Immature natural killer cell (primary cell): ENCODE measurements at regions not wholly inside any gene's neighbourhood (a gene's known extent, or its start where the extent isn't known, plus 50 kb on each side); places are given as distances from the start of the nearest gene placed in this dataset.
"Not testable (repeated sequence)": the region's sequence is repeated elsewhere in the genome, so short reads cannot be mapped to it uniquely, and the experiment has no call there.

ENCODE experiments used
- DNase-seq, 3 donors: peaks; one replicate each; pipeline ENCODE4 v3.0.0; 2022; ENCODE audit warnings: mixed read lengths in 1 of 3
- H3K27ac Mint-ChIP-seq, 6 donors: one replicate each; pipeline ENCODE4 v1.8.0; 2020; ENCODE audit warnings: mixed read lengths in 6 of 6, mild to moderate bottlenecking in 5 of 6, inconsistent platforms in 4 of 6, moderate library complexity in 3 of 6
- H3K27me3 Mint-ChIP-seq, 3 donors: one replicate each; pipeline ENCODE4 v1.8.0; 2020 to 2021; ENCODE audit warnings: low read depth in 3 of 3, mild to moderate bottlenecking in 3 of 3, mixed read lengths in 3 of 3, moderate library complexity in 3 of 3, inconsistent platforms in 1 of 3
- H3K36me3 Mint-ChIP-seq, 3 donors: one replicate each; pipeline ENCODE4 v1.8.0; 2020; ENCODE audit warnings: mixed read lengths in 3 of 3, inconsistent platforms in 2 of 3, mild to moderate bottlenecking in 2 of 3
- H3K4me1 Mint-ChIP-seq, 2 donors: one replicate each; pipeline ENCODE4 v1.8.0; 2020; ENCODE audit warnings: inconsistent platforms in 2 of 2, mild to moderate bottlenecking in 2 of 2, mixed read lengths in 2 of 2, moderate library complexity in 1 of 2
- H3K4me3 Mint-ChIP-seq, 5 donors: one replicate each; pipeline ENCODE4 v1.8.0; 2020; ENCODE audit warnings: mild to moderate bottlenecking in 5 of 5, mixed read lengths in 5 of 5, inconsistent platforms in 3 of 5, moderate library complexity in 3 of 5
- H3K9me3 Mint-ChIP-seq, 6 donors: one replicate each; pipeline ENCODE4 v1.8.0; 2020; ENCODE audit warnings: mild to moderate bottlenecking in 6 of 6, mixed read lengths in 6 of 6, inconsistent platforms in 4 of 6, moderate library complexity in 3 of 6

GRCh38 chr5:152105085-152105484 is 180.4 kb upstream of the GLRA1 start:
- H3K27me3 Mint-ChIP-seq, result peaks cover 2 to 15% (median 3%) of the 10 kb centered on the region in 3 donors
- H3K4me3 Mint-ChIP-seq, result no peak overlapping the region
- H3K4me1 Mint-ChIP-seq, result no peaks in the 10 kb centered on the region
- DNase-seq, result no peak
- peaks cover 0 to 4% (median 0%) of the 10 kb centered on the region in 6 donors for H3K9me3 Mint-ChIP-seq
- no peaks in the 10 kb centered on the region for H3K36me3 Mint-ChIP-seq
- no peak overlapping the region for H3K27ac Mint-ChIP-seq

- no peak overlapping the region for H3K27ac Mint-ChIP-seq
- no peaks in the 10 kb centered on the region for H3K4me1 Mint-ChIP-seq
- no peak overlapping the region for H3K4me3 Mint-ChIP-seq
- peaks cover 0 to 4% (median 0%) of the 10 kb centered on the region in 6 donors for H3K9me3 Mint-ChIP-seq
- peaks cover 2 to 13% (median 3%) of the 10 kb centered on the region in 3 donors for H3K27me3 Mint-ChIP-seq
- no peak for DNase-seq
- H3K36me3 Mint-ChIP-seq, result no peaks in the 10 kb centered on the region
Observed at GRCh38 chr5:152104211-152104610, 179.6 kb upstream of the GLRA1 start.

GRCh38 chr5:152102908-152103307 is 178.3 kb upstream of the GLRA1 start:
- not testable (repeated sequence) for H3K36me3 Mint-ChIP-seq, H3K27ac Mint-ChIP-seq, H3K4me1 Mint-ChIP-seq, H3K9me3 Mint-ChIP-seq, H3K4me3 Mint-ChIP-seq, DNase-seq
- peaks cover 2 to 10% (median 3%) of the 10 kb centered on the region in 3 donors for H3K27me3 Mint-ChIP-seq

GRCh38 chr5:152102057-152102456 is 177.4 kb upstream of the GLRA1 start:
- Mint-ChIP-seq H3K4me1 (no peaks in the 10 kb centered on the region), H3K36me3 (no peaks in the 10 kb centered on the region), H3K27me3 (peaks cover 2 to 9% (median 3%) of the 10 kb centered on the region in 3 donors)

GRCh38 chr5:152100462-152100861 is 175.8 kb upstream of the GLRA1 start:
- no peak for DNase-seq
- Mint-ChIP-seq H3K4me3 (no peak overlapping the region), H3K27ac (no peak overlapping the region), H3K9me3 (peaks cover 0 to 4% (median 0%) of the 10 kb centered on the region in 6 donors), H3K27me3 (peaks cover 2 to 9% (median 3%) of the 10 kb centered on the region in 3 donors), H3K4me1 (no peaks in the 10 kb centered on the region), H3K36me3 (no peaks in the 10 kb centered on the region)

More at GRCh38 chr5:152102057-152102456, 177.4 kb upstream of the GLRA1 start:
- Mint-ChIP-seq H3K4me3 (no peak overlapping the region), H3K27ac (no peak overlapping the region), H3K9me3 (peaks cover 0 to 4% (median 0%) of the 10 kb centered on the region in 6 donors)
- DNase-seq, result no peak

DNA sequence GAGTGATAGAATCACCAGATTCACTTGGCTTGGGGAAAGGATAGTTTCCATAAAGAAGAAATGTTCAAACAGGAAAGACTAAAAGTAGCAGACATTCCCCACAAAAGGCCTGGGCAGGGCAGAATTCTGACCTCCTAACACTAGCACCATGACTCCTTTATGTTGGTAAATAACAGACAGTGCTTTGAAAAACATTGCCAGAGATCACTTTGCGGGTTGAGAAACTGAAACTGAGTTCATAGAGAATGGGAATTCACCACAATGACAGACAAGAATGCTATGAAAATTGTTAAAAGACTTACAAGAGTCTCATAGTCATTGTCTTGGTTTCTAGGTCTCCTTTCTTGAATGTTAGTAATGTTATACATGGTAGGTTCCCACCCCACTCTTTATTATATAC is 172.5 kb upstream of the GLRA1 start:
- DNase-seq, result no peak
- Mint-ChIP-seq H3K27ac (no peak overlapping the region), H3K4me3 (no peak overlapping the region), H3K9me3 (no peaks in the 10 kb centered on the region), H3K36me3 (no peaks in the 10 kb centered on the region), H3K4me1 (no peaks in the 10 kb centered on the region), H3K27me3 (peaks cover 0 to 9% (median 2%) of the 10 kb centered on the region in 3 donors)

- no peak for DNase-seq
- H3K27me3 Mint-ChIP-seq, result peaks cover 0 to 3% (median 0%) of the 10 kb centered on the region in 3 donors
- H3K4me3 Mint-ChIP-seq, result no peak overlapping the region
- peaks cover 0 to 4% (median 0%) of the 10 kb centered on the region in 6 donors for H3K9me3 Mint-ChIP-seq
- no peaks in the 10 kb centered on the region for H3K36me3 Mint-ChIP-seq
- no peaks in the 10 kb centered on the region for H3K4me1 Mint-ChIP-seq
- H3K27ac Mint-ChIP-seq, result no peak overlapping the region
Observed at GRCh38 chr5:152094716-152095115, 170.1 kb upstream of the GLRA1 start.

GRCh38 chr5:152094060-152094459 is 169.4 kb upstream of the GLRA1 start:
- no peak overlapping the region for H3K4me3 Mint-ChIP-seq
- peaks cover 0 to 4% (median 0%) of the 10 kb centered on the region in 6 donors for H3K9me3 Mint-ChIP-seq
- H3K36me3 Mint-ChIP-seq, result no peaks in the 10 kb centered on the region
- DNase-seq, result no peak
- peaks cover 0 to 3% (median 1%) of the 10 kb centered on the region in 3 donors for H3K27me3 Mint-ChIP-seq
- no peaks in the 10 kb centered on the region for H3K4me1 Mint-ChIP-seq
- no peak overlapping the region for H3K27ac Mint-ChIP-seq

- no peak overlapping the region for H3K4me3 Mint-ChIP-seq
- H3K9me3 Mint-ChIP-seq, result peaks cover 0 to 4% (median 0%) of the 10 kb centered on the region in 6 donors
- H3K4me1 Mint-ChIP-seq, result no peaks in the 10 kb centered on the region
- DNase-seq, result no peak
- no peaks in the 10 kb centered on the region for H3K36me3 Mint-ChIP-seq
- H3K27ac Mint-ChIP-seq, result no peak overlapping the region
- peaks cover 0 to 1% (median 0%) of the 10 kb centered on the region in 3 donors for H3K27me3 Mint-ChIP-seq
Observed at GRCh38 chr5:152092580-152092979, 167.9 kb upstream of the GLRA1 start.

DNA sequence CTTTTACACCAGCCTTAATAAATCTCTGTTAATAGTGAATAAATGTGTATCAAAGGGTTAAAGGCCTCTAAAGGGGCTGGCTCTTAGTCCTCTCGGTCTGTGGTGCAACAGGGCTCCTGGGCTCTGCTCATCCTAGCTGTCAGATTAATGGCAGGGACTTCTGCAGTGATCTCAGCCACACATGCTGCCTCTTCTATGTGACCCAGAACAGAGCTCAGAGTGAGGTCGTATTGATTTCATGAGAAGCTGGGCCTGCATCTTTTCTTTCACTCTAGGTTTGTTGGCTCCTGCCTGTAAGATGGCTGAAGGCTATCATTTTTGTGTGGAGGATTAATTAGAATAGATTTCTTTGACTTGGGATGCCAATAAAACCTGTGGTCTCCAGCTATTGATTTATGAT is 165.0 kb upstream of the GLRA1 start:
- Mint-ChIP-seq H3K9me3 (peaks cover 0 to 4% (median 0%) of the 10 kb centered on the region in 6 donors), H3K4me1 (no peaks in the 10 kb centered on the region), H3K4me3 (no peak overlapping the region), H3K27me3 (peaks cover 0 to 3% (median 0%) of the 10 kb centered on the region in 3 donors), H3K36me3 (no peaks in the 10 kb centered on the region), H3K27ac (no peak overlapping the region)
- no peak for DNase-seq

DNA sequence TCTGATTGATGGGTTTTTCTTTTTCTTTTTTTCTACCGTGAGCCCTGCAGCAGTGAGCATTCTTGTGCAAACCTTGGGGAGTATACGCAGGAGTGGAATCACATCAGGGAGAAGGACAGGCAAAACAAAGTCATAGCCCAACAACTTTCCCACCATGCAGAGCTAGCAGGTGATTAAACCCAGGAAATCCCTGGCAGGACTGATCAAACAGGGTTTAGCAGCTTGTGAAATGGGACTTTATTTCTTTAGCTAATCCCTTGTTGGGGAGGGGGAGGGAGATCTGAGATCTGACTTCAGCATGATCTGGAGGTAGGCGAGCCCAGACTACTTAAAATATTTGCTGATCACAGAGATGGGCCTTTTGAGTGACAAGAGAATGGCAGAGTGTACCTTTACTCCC is 162.0 kb upstream of the GLRA1 start:
- DNase-seq, result no peak
- Mint-ChIP-seq H3K4me3 (no peak overlapping the region), H3K27me3 (peaks cover 2 to 4% (median 3%) of the 10 kb centered on the region in 3 donors), H3K36me3 (no peaks in the 10 kb centered on the region), H3K9me3 (peaks cover 0 to 4% (median 0%) of the 10 kb centered on the region in 6 donors), H3K27ac (no peak overlapping the region), H3K4me1 (no peaks in the 10 kb centered on the region)

- no peak overlapping the region for H3K4me3 Mint-ChIP-seq
- peaks cover 2 to 4% (median 3%) of the 10 kb centered on the region in 3 donors for H3K27me3 Mint-ChIP-seq
- no peak for DNase-seq
- no peaks in the 10 kb centered on the region for H3K9me3 Mint-ChIP-seq
- no peaks in the 10 kb centered on the region for H3K36me3 Mint-ChIP-seq
- H3K4me1 Mint-ChIP-seq, result no peaks in the 10 kb centered on the region
- no peak overlapping the region for H3K27ac Mint-ChIP-seq
Observed at GRCh38 chr5:152084476-152084875, 159.8 kb upstream of the GLRA1 start.

GRCh38 chr5:152083231-152083630 is 158.6 kb upstream of the GLRA1 start:
- DNase-seq, result no peak
- Mint-ChIP-seq H3K4me3 (no peak overlapping the region), H3K4me1 (no peaks in the 10 kb centered on the region), H3K36me3 (no peaks in the 10 kb centered on the region), H3K27ac (no peak overlapping the region), H3K27me3 (peaks cover 2 to 3% (median 3%) of the 10 kb centered on the region in 3 donors), H3K9me3 (no peaks in the 10 kb centered on the region)

GRCh38 chr5:152072091-152072490 is 147.4 kb upstream of the GLRA1 start:
- peaks cover 0 to 12% (median under 1%) of the 10 kb centered on the region in 6 donors for H3K9me3 Mint-ChIP-seq
- H3K36me3 Mint-ChIP-seq, result no peaks in the 10 kb centered on the region
- no peak for DNase-seq
- H3K4me3 Mint-ChIP-seq, result no peak overlapping the region
- H3K27ac Mint-ChIP-seq, result no peak overlapping the region
- H3K4me1 Mint-ChIP-seq, result no peaks in the 10 kb centered on the region
- no peaks in the 10 kb centered on the region for H3K27me3 Mint-ChIP-seq

DNA sequence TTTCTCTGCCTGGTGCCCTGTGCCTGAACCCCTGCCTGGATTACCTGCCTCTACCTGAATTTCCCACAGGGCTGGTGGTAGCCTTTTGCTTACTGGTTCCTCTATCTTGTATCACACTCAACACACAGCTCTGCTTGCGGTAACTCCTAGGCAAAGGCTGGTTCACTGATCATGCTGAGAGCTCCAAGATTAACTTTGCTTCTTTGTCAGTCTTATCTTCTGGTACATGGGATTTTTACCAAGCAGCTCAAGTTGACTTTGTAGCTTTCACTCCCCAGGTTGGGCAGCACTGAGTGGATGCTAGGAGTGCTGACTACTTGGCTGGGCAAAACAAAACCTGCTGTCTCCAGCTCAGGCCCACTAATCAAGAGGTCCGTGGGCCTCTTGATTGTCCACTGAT is 145.9 kb upstream of the GLRA1 start:
- Mint-ChIP-seq H3K4me3 (no peak overlapping the region), H3K27ac (no peak overlapping the region), H3K4me1 (no peaks in the 10 kb centered on the region)

More for the DNA sequence above, 145.9 kb upstream of the GLRA1 start:
- Mint-ChIP-seq H3K27me3 (peaks cover 0 to 2% (median 2%) of the 10 kb centered on the region in 3 donors), H3K36me3 (no peaks in the 10 kb centered on the region), H3K9me3 (peaks cover 0 to 12% (median under 1%) of the 10 kb centered on the region in 6 donors)
- DNase-seq, result no peak
